Vagina (tissue), 2 donors: ENCODE measurements at regions not wholly inside any gene's neighbourhood (a gene's known extent, or its start where the extent isn't known, plus 50 kb on each side); places are given as distances from the start of the nearest gene placed in this dataset.

Source experiments
- POLR2A ChIP-seq, 2 donors: fragments of 450-650 bp; IDR thresholded peaks; one replicate each; pipeline ENCODE4 v1.6.1; 2017; ENCODE audit warnings: antibody characterized with exemption in 2 of 2, mild to moderate bottlenecking in 2 of 2, moderate library complexity in 2 of 2
- POLR2AphosphoS5 ChIP-seq, 2 donors: sonication (generic); formaldehyde crosslinking; IDR thresholded peaks; one replicate each; pipeline ENCODE4 v1.9.0; 2017; ENCODE audit warnings: antibody characterized with exemption in 2 of 2, mild to moderate bottlenecking in 2 of 2, low read depth in 1 of 2; ENCODE audit not compliant: insufficient read depth in 1 of 2

DNA sequence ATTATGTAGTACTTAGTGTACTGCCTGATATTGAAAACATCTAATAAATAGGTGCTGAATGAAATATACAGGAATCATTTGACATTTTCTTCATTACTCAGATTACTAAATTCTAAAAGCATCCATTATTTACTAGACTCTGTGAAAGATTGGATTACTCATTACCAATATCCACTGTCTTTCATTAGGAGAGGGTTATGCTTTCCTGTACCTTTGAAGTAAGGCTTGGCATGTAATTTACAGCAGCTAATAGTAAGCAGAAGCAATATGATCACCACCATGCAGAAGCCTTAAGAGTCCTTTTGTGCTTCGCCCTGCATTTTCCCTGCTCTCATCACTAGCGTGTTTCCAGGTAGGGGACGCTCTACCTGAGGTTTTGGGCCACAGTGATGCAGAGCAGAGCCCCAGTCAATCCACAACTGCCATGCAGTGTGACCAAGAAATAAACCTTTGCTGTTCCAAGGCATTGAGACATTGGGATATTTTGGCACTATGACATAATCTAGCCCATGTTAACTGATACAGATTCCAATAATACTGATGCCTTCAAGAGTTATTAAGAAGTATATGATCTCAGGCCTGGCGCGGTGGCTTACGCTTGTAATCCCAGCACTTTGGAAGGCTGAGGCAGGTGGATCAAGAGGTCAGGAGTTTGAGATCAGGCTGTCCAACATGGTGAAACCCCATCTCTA, 502.8 kb upstream of the MARCKS start:
- TF ChIP-seq POLR2AphosphoS5 (IDR thresholded peaks at IDR 0.05; ENCODE audit: insufficient read depth in 1 of 2, low read depth in 1 of 2) (no peak), POLR2A (IDR thresholded peaks at IDR 0.05) (no peak)
